Ramos (cell line): ENCODE measurements at regions not wholly inside any gene's neighbourhood (a gene's known extent, or its start where the extent isn't known, plus 50 kb on each side); places are given as distances from the start of the nearest gene placed in this dataset.

Experiments used
- in situ Hi-C: fragments of 300-500 bp; cut with MboI; formaldehyde crosslinking; loops from one replicate; pipeline ENCODE4 v1.14.3; 2022; ENCODE audit warnings: low sequenced_read_pairs; ENCODE audit not compliant: unreplicated experiment

- in situ Hi-C loops, result no loop called here
Measured at GRCh38 chr12:98113548-98113947, 401.8 kb upstream of the TMPO start.

GRCh38 chr12:98121963-98122362, 393.4 kb upstream of the TMPO start:
- in situ Hi-C loops, result no loop called here

GRCh38 chr12:98123021-98123461, 392.3 kb upstream of the TMPO start:
- in situ Hi-C loops, result no loop called here

GRCh38 chr12:98126637-98127335, 388.6 kb upstream of the TMPO start:
- in situ Hi-C loops, result no loop called here

- in situ Hi-C loops, result no loop called here
Measured at GRCh38 chr12:98127336-98127679, 388.1 kb upstream of the TMPO start.

- in situ Hi-C loops, result no loop called here
Measured at GRCh38 chr12:98127854-98128253, 387.5 kb upstream of the TMPO start.

GRCh38 chr12:98136544-98136943, 378.8 kb upstream of the TMPO start:
- in situ Hi-C loops, result no loop called here

GRCh38 chr12:98137278-98137677, 378.1 kb upstream of the TMPO start:
- in situ Hi-C loops, result no loop called here

- in situ Hi-C loops, result no loop called here
Measured at GRCh38 chr12:98144953-98145352, 370.4 kb upstream of the TMPO start.

GRCh38 chr12:98146043-98146442, 369.3 kb upstream of the TMPO start:
- in situ Hi-C loops, result no loop called here

GRCh38 chr12:98146487-98146886, 368.9 kb upstream of the TMPO start:
- in situ Hi-C loops, result no loop called here

GRCh38 chr12:98149270-98149669, 366.1 kb upstream of the TMPO start:
- in situ Hi-C loops, result no loop called here

GRCh38 chr12:98149691-98150210, 365.6 kb upstream of the TMPO start:
- in situ Hi-C loops, result no loop called here

- in situ Hi-C loops, result no loop called here
Measured at GRCh38 chr12:98151105-98151590, 364.2 kb upstream of the TMPO start.

- in situ Hi-C loops, result no loop called here
Measured at GRCh38 chr12:98151984-98152383, 363.4 kb upstream of the TMPO start.

- in situ Hi-C loops, result no loop called here
Measured at GRCh38 chr12:98154850-98155249, 360.5 kb upstream of the TMPO start.

- in situ Hi-C loops, result no loop called here
Measured at GRCh38 chr12:98156697-98157096, 358.7 kb upstream of the TMPO start.

- in situ Hi-C loops, result no loop called here
Measured at GRCh38 chr12:98162906-98163678, 352.3 kb upstream of the TMPO start.

GRCh38 chr12:98172304-98172703, 343.1 kb upstream of the TMPO start:
- in situ Hi-C loops, result no loop called here

GRCh38 chr12:98172801-98173200, 342.6 kb upstream of the TMPO start:
- in situ Hi-C loops, result no loop called here

- in situ Hi-C loops, result no loop called here
Measured at GRCh38 chr12:98173773-98174427, 341.5 kb upstream of the TMPO start.
